GM18519 (cell line): ENCODE measurements at regions not wholly inside any gene's neighbourhood (a gene's known extent, or its start where the extent isn't known, plus 50 kb on each side); places are given as distances from the start of the nearest gene placed in this dataset.

Experiments
- ATAC-seq: cut with Tn5 transposase; IDR thresholded peaks from one replicate; pipeline ENCODE4 v1.9.1; 2021; ENCODE audit warnings: mild to moderate bottlenecking, moderate library complexity; ENCODE audit not compliant: unreplicated experiment, low FRiP score

DNA sequence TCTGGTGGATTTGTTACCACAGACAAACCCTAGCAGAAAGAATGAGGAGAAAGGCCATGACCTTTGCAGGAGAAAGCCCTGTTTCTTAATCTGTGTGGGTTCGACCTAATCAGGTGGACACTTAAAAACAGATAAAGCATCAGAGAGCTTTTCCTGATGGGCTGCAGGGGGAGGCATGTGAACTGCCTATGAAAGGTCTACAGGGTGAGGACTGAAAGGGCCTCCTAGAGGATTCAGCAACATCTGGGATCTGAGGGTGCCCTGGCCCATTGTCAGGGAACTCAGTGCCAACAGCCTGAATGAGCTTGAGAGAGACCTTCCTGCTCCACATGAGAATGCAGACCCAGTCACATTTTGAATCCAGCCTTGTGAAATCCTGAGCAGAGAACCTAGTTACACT is 178.8 kb upstream of the DDHD1 start:
- ATAC-seq = no peak

DNA sequence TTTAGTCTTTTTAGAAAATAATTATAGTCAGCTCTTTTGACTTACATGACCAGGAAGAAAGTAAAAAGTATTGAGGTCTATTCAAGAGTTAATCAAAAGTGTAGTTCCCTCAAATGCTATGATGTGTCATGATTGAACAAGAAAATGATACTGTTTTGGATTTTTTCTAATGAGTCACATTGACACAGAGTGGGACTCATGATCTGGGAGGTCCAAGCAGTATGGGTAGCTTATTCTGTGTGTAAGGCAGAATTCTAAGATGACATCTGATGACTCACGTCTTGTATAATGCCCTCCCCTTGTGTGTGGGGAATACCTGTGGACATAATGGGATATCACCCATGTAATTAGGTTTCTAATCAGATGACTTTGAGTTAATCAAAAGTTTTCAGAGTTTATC is 178.1 kb upstream of the DDHD1 start:
- ATAC-seq = no peak

- ATAC-seq = no peak
These were observed 177.3 kb upstream of the DDHD1 start for GRCh38 chr14:53330441-53330840.

- no peak for ATAC-seq
These were observed 175.7 kb upstream of the DDHD1 start for GRCh38 chr14:53328841-53329240.

GRCh38 chr14:53327716-53328115 is 174.6 kb upstream of the DDHD1 start:
- ATAC-seq = no peak

- no peak for ATAC-seq
These were observed 172.2 kb upstream of the DDHD1 start for GRCh38 chr14:53325176-53325806.

- no peak for ATAC-seq
These were observed 163.4 kb upstream of the DDHD1 start for GRCh38 chr14:53316504-53316903.

GRCh38 chr14:53310412-53310811 is 157.3 kb upstream of the DDHD1 start:
- peak; percentile 94 for ATAC-seq

DNA sequence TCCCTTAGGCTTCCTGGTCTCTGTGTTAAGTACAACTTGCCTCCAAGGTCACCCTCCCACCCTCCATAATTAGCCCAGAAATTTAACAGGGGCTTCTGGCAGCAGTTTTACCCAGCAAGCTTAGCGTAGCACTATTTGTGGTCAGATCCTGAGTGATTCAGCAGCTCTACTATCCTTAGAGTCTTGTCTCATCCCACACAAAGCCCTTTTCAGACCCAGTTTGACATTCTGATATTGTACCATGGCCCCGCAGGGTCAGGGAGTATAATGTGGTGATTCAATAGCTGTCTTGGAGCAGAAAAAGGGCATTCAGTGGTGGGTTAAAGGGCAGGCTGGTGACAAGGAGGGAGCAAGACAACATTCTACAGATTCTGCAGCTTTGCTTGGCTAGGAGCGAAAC is 153.8 kb upstream of the DDHD1 start:
- ATAC-seq = no peak

- no peak for ATAC-seq
These were observed 153.2 kb upstream of the DDHD1 start for GRCh38 chr14:53306267-53306721.

- no peak for ATAC-seq
These were observed 151.7 kb upstream of the DDHD1 start for GRCh38 chr14:53304726-53305381.

DNA sequence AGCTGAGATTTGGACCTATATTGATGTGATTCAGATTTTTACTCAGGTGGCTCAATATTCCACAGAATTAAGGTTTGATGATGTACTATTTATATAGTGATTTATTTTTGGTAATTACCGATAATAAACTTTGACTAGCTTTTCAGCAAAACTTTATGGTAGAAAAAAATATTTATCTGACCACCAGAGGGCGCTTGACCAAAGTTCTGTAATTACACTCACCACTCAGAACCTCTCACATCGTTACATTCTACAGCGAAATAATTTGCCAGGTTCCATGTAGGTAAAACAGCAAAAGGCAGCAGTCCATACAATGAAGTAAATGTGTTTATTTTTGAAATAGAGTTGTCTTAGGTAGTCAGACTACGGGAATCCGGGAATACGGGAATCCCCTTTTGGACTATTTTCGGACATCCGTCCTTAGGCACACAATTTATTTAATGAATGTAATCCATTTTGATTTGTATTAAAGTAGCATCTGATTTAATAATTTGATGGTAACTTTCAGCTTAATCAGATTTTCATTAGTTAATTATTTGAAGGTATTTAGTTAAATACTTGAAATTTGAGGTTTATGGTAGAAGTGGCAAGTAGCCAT is 143.0 kb upstream of the DDHD1 start:
- no peak for ATAC-seq

DNA sequence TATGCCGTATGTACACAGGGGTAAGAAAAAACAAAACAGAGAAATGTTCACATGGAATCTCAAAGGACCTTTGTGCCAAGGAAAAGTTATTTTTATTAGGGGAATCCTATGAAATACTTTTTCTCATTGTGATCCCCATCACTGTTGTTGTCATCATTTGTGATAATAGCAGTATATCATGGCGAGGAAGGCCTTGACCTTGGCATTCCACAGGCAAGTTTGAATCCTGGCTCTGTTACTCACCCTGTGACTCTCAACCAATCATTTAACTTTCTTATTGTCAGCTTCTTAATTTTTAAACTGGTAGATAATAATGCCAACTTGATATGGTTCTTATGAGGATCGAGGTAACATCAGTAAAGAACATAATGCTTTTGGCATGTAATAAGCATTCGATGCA is 142.2 kb upstream of the DDHD1 start:
- no peak for ATAC-seq

DNA sequence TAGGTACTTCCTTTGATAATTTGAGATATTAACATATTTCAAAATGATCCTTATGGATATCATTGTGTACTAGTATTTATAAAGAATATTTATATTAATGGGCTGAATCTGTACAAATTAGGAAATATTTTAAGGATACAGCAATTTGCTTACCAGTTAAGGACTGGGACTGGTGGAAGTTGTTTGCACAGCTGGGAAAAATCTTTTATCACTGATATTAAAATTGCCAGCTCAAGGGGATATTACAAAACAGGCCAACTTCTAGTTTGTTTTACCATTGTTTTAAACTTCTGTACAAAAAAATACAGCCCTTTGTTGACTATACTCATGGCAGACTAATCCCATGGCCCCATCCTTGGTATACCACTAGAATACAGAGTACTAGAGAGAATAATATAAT is 133.2 kb upstream of the DDHD1 start:
- no peak for ATAC-seq

DNA sequence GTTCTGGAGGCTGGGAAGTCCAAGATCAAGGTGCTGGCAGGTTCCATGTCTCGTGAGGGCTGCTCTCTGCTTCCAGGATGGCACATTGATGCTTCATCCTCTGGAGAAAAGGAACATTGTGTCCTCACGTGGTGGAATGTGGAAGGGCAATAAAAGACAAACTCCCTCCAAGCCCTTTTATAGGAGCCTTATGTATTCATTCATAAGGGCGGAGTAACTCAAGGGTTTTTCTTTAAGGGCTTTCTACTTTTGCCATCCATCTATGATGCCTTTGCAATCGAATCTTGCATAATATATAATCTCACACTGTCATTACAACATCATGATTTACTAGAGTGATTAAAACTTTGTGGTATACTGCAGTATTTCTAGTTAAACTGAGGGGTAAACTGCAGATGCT is 132.7 kb upstream of the DDHD1 start:
- no peak for ATAC-seq

GRCh38 chr14:53285064-53285463 is 131.9 kb upstream of the DDHD1 start:
- no peak for ATAC-seq

DNA sequence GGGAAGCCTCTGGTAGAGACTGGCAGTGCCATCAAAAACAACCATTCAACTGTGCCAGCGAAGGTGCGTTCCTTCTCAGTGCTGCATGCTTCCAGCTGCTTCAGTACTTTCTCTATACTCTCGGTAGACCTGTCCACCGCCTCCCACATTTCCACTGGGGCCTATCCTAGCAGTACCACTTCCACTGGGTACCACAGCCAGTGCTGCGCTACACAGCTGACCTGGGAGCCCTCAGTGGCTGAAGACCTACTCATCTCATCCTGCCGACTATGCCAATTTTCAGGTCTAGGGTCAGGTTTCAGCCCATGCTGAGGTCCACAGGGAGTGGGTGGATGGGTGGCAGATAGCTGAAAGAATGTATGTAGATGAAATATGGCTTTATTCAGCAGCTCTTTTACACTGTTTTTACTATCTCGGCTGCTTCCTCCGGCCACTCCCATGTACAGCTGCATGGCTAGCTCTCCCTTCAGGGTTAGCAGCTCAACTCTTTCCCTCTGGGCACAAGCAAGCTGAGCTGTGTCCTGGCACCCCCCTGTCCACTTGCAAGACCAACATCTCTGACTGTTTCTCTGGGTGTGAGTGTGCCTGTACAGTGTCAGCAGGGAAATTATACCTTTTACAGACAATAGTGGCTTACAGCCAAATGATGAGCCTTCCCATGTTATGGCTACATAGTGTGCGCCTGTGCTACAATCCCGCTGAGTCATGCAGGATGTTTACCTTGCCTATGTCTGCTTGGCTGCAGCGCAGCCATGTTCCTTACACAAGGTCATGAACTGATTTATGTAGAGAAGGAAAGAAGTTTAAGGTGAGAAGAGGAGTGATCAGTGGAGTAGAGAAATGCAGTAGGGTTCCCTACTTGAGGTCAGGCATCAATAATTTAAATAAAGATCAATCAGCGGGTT is 125.7 kb upstream of the DDHD1 start:
- ATAC-seq = no peak

DNA sequence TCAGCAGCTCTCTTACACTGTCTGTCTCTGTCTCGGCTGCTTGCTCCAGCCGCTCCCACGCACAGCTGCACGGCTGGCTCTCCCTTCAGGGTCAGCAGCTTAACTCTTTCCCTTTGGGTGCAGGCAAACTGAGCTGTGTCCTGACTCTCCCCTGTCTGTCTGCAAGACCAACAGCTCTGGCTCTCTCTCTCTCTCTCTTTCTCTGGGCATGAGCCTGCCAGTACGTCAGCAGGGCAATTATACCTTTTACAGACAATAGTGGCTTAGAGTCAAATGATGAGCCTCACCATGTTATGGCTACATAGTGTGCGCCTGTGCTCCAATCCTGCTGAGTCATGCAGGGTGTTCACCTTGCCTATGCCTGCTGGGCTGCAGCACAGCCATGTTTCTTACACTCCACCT is 120.5 kb upstream of the DDHD1 start:
- ATAC-seq = no peak

DNA sequence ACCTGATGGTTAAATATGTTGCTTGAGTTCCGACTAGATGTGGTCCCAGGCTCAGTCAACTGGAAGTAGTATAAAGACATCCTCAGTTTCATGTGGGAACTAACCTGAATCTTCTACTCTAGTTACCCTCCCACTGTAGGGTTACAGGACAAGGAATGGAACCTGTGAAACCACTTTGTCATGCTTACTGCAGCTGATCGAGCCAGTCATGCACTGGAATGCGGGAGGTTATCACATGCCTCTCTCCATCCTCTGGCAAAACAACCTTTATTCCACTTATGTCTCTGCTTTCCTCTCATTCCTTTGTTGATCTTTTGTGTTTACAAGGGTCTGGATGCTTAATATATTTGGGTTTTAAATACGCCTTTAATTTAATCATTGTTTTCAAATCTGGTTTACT is 111.9 kb upstream of the DDHD1 start:
- no peak for ATAC-seq

DNA sequence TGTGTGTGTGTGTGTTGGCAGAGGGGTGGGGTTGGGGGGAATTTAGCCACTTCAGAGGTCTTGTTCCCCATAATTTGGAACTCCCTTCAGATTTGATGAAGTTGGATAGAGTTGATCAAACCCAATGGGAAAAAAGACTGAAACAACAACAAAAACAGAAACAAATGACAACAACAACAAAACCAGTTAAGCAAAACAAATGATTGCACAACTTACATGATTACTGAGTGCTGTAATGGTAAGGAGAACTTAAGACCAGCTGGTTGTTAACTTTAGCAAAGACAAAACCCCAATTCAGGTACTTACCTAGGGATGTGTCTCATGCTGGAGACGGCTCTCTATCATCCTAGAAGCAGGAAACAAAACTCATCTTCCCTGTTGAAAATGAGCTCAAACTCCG is 107.8 kb upstream of the DDHD1 start:
- no peak for ATAC-seq

DNA sequence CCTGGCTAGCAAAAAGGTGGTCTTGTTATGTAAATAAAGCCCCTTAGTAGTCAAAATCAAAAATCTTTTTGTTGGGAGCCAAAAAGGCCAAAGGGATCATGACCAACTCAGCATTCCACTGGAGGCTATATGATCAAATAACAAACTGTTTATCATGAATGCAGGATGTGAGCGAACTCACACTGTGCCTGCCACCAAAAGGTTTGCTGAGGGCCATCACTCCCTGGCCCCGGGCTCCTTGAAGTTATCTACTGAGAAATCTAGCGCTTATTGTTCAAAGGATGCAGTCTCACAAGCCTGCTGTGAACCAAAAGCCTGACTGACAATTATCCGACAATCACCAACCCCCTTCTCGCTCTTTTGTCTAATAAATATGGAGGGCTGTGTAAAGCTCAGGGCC is 107.2 kb upstream of the DDHD1 start:
- no peak for ATAC-seq
